Osteocyte (in vitro differentiated cells): ENCODE measurements at regions not wholly inside any gene's neighbourhood (a gene's known extent, or its start where the extent isn't known, plus 50 kb on each side); places are given as distances from the start of the nearest gene placed in this dataset.

ENCODE experiments used
- DNase-seq: peaks from one replicate; pipeline ENCODE4 v3.0.0; 2021; ENCODE audit warnings: mixed read lengths; ENCODE audit not compliant: unreplicated experiment; ENCODE audit errors: extremely low spot score
- H3K27ac Mint-ChIP-seq: one replicate; pipeline ENCODE4 v1.8.0; 2021; ENCODE audit warnings: mild to moderate bottlenecking, mixed read lengths; ENCODE audit not compliant: unreplicated experiment
- H3K27me3 Mint-ChIP-seq: one replicate; pipeline ENCODE4 v1.8.0; 2021; ENCODE audit warnings: mixed read lengths; ENCODE audit not compliant: unreplicated experiment
- H3K36me3 Mint-ChIP-seq: one replicate; pipeline ENCODE4 v1.8.0; 2021; ENCODE audit warnings: mixed read lengths; ENCODE audit not compliant: unreplicated experiment
- H3K4me1 Mint-ChIP-seq: one replicate; pipeline ENCODE4 v1.8.0; 2021; ENCODE audit warnings: mixed read lengths; ENCODE audit not compliant: unreplicated experiment
- H3K4me3 Mint-ChIP-seq: one replicate; pipeline ENCODE4 v1.8.0; 2021; ENCODE audit warnings: mild to moderate bottlenecking, moderate library complexity, mixed read lengths; ENCODE audit not compliant: unreplicated experiment
- H3K9me3 Mint-ChIP-seq: one replicate; pipeline ENCODE4 v1.8.0; 2021; ENCODE audit warnings: mixed read lengths; ENCODE audit not compliant: unreplicated experiment
- TF ChIP-seq, protein P1 (sequence below): fragments of 200-600 bp; sonication (generic); IDR thresholded peaks from 2 replicates; pipeline ENCODE4 v1.5.0; 2021; ENCODE audit warnings: antibody characterized with exemption, mild to moderate bottlenecking, moderate library complexity

DNA sequence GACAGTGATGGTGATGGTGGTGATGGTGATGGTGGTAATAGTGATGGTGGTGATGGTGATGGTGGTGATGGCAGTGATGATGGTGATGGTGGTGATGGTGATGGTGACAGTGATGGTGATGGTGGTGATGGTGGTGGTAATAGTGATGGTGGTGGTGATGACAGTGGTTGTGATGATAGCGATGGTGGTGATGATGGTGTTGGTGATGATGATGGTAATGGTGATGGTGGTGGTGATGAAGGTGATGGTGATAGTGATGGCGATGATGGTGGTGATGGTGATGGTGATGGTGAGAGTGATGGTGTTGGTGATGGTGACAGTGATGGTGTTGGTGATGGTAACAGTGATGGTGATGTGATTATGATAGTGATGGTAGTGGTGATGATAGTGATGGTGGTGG is 94.3 kb downstream of the ASB1 start:
- Mint-ChIP-seq H3K4me1 (no peaks in the 10 kb centered on the region), H3K4me3 (no peak overlapping the region), H3K9me3 (peaks cover 20% of the 10 kb centered on the region), H3K36me3 (peaks cover 2% of the 10 kb centered on the region), H3K27ac (no peak overlapping the region), H3K27me3 (no peaks in the 10 kb centered on the region)
- no peak for DNase-seq
- TF ChIP-seq, protein P1, sequence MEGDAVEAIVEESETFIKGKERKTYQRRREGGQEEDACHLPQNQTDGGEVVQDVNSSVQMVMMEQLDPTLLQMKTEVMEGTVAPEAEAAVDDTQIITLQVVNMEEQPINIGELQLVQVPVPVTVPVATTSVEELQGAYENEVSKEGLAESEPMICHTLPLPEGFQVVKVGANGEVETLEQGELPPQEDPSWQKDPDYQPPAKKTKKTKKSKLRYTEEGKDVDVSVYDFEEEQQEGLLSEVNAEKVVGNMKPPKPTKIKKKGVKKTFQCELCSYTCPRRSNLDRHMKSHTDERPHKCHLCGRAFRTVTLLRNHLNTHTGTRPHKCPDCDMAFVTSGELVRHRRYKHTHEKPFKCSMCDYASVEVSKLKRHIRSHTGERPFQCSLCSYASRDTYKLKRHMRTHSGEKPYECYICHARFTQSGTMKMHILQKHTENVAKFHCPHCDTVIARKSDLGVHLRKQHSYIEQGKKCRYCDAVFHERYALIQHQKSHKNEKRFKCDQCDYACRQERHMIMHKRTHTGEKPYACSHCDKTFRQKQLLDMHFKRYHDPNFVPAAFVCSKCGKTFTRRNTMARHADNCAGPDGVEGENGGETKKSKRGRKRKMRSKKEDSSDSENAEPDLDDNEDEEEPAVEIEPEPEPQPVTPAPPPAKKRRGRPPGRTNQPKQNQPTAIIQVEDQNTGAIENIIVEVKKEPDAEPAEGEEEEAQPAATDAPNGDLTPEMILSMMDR = no peak

DNA sequence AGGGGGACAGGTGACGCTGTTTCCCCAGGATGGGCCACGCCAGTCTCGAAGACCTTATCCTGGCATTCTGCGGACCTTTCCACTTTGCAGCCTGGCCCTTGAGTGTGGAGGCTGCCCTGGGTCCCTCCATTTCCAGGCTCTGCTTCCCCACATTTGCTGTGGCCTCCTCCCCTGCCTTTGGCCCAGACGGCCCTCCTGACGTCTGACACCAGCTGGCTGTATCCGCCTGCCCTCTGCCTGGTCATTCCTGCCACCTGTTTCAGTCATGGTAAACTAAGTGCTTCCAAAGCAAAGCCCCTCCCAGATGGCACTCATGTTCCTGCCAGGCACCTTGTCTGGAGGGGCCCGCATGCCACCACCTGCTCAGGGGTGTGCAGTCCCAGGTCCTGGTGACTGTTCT is 95.1 kb downstream of the ASB1 start:
- Mint-ChIP-seq H3K36me3 (peaks cover 2% of the 10 kb centered on the region), H3K4me3 (no peak overlapping the region), H3K4me1 (no peaks in the 10 kb centered on the region), H3K27me3 (no peaks in the 10 kb centered on the region), H3K9me3 (peaks cover 12% of the 10 kb centered on the region), H3K27ac (no peak overlapping the region)
- DNase-seq = no peak
- TF ChIP-seq, protein P1 = no peak

DNA sequence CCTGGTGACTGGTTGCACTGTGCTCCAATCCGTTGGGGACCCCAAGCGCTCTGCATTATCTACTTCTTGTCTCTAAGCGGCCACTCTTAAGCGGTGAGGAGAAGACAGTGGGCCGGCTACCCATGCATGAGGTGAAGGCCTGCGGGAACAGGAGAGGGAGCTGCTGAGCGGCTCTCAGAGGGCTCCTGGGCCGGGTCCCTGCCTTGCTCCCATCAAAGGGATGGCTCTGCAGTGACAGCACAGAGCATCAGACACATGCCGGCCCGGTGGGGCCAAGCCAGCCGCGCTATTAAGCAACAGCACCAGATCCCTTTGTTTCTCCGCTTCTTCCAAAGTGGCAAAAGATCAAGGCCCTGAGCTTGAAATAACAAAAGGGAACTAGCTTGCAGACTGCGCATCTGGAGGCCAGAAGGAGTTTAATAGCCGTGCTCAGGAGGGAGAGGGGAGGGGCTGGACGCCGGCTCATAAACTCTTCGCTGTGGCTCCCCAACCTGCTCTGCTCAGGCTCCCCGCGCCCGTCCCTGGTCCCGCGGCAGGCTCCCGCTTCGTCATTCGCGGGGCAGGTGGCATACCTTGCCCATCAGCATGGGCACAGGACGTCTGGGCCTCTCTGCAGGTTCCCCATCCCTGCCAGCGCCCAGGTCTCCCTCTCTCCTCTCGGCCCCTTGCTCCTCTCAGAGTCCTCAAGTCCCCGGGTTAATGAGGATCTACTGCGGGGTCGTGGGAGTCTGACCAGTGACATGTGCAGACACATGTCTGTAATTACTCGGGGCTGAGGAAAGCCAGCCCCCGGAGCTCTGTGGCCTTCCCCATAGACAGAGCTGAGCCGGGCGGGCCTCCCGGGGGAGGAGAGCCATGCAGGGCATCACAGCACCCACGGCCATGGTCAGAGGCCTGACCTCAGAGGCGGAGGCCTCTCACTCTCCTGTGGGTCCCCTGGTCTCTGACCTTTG is 96.7 kb downstream of the ASB1 start:
- DNase-seq = no peak
- Mint-ChIP-seq H3K4me3 (no peak overlapping the region), H3K9me3 (peaks cover 4% of the 10 kb centered on the region), H3K36me3 (no peaks in the 10 kb centered on the region), H3K4me1 (no peaks in the 10 kb centered on the region), H3K27me3 (peaks cover 3% of the 10 kb centered on the region), H3K27ac (no peak overlapping the region)
- TF ChIP-seq, protein P1 = no peak

DNA sequence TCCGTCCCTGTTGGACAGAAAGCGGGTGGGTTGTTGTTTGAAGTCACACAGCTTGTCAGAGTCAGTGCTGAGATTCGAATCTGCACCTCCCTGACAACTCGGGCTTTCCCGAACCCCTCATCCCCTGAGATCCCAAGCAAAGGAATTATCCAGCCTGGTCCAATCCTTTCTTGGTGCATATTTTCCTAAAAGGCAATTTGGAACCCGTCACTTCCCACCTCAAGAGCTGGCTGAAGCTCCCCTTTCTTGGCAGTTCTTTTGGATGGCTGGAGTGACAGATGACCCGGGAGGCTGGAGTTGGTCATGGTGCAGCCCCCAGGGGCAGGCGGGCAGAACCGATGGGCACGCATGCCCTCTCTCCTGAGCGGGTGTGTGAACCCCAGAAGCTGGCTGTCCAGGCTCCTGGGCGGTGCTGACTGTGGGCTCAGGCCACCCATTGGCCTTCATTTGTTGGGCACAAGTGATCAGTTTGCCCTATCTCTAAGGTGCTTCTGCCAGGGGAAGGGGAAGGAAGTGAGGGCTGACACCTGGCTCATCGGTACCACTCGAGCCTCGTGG is 97.8 kb downstream of the ASB1 start:
- DNase-seq = no peak
- Mint-ChIP-seq H3K4me1 (no peaks in the 10 kb centered on the region), H3K36me3 (no peaks in the 10 kb centered on the region), H3K4me3 (no peak overlapping the region), H3K27me3 (peaks cover 3% of the 10 kb centered on the region), H3K27ac (no peak overlapping the region), H3K9me3 (no peaks in the 10 kb centered on the region)
- TF ChIP-seq, protein P1 = no peak

DNA sequence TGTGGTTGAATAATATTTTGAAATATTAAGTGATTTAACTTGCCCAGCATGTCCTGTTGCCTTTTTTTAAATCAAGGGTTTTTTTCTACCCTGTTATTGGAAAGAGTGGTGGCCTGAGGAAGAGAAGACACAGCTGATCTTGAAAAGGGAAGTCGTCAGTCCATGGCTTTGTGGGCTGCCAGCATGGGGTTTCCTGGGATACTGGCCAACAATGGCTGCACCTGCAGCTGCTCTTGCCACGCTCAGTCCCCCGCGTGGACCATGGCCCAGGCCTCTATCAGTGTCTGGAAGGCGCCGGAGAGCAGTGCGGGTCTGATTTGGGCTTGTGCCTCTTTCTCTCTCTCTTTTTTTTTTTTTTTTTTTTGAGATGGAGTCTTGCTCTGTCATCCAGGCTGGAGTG is 99.3 kb downstream of the ASB1 start:
- TF ChIP-seq, protein P1 = no peak
- H3K4me1 Mint-ChIP-seq = no peaks in the 10 kb centered on the region
- DNase-seq = no peak

More for the DNA sequence above, 99.3 kb downstream of the ASB1 start:
- H3K27me3 Mint-ChIP-seq = peaks cover 3% of the 10 kb centered on the region
- H3K36me3 Mint-ChIP-seq = no peaks in the 10 kb centered on the region
- peaks cover 8% of the 10 kb centered on the region for H3K9me3 Mint-ChIP-seq
- H3K4me3 Mint-ChIP-seq = no peak overlapping the region
- H3K27ac Mint-ChIP-seq = no peak overlapping the region
